Lung microvascular endothelial cell (primary cell): ENCODE measurements at regions not wholly inside any gene's neighbourhood (a gene's known extent, or its start where the extent isn't known, plus 50 kb on each side); places are given as distances from the start of the nearest gene placed in this dataset.

Experiments
- DNase-seq, 2 donors: peaks; one replicate each; pipeline versions ENCODE4 v3.0.0 to v3.0.0-alpha.2; 2010; ENCODE audit warnings: low read depth in 2 of 2

GRCh38 chr2:59032499-59032898, 791.4 kb upstream of the FANCL start:
- DNase-seq, result no peak

GRCh38 chr2:59029058-59029457, 787.9 kb upstream of the FANCL start:
- DNase-seq, result no peak

- DNase-seq, result no peak
Observed at GRCh38 chr2:59027320-59027719, 786.2 kb upstream of the FANCL start.

GRCh38 chr2:59025157-59025757, 784.1 kb upstream of the FANCL start:
- peak; percentile 17 to 58 for DNase-seq

- no peak for DNase-seq
Observed at GRCh38 chr2:59021786-59022185, 780.7 kb upstream of the FANCL start.

- no peak for DNase-seq
Observed at GRCh38 chr2:59019566-59020159, 778.5 kb upstream of the FANCL start.

- DNase-seq, result no peak
Observed at GRCh38 chr2:59018737-59019136, 777.6 kb upstream of the FANCL start.

- DNase-seq, result no peak
Observed at GRCh38 chr2:59015027-59015426, 773.9 kb upstream of the FANCL start.

- no peak for DNase-seq
Observed at GRCh38 chr2:59012971-59013370, 771.8 kb upstream of the FANCL start.

- DNase-seq, result no peak
Observed at GRCh38 chr2:59012234-59012633, 771.1 kb upstream of the FANCL start.

- no peak for DNase-seq
Observed at GRCh38 chr2:59008950-59009349, 767.8 kb upstream of the FANCL start.

GRCh38 chr2:59005836-59006615, 764.9 kb upstream of the FANCL start:
- no peak for DNase-seq

GRCh38 chr2:59004621-59005020, 763.5 kb upstream of the FANCL start:
- no peak for DNase-seq

GRCh38 chr2:59000796-59001195, 759.7 kb upstream of the FANCL start:
- no peak for DNase-seq

- no peak for DNase-seq
Observed at GRCh38 chr2:58992062-58992706, 751.1 kb upstream of the FANCL start.

- DNase-seq, result no peak
Observed at GRCh38 chr2:58991357-58991756, 750.2 kb upstream of the FANCL start.

GRCh38 chr2:58985541-58985940, 744.4 kb upstream of the FANCL start:
- no peak for DNase-seq

GRCh38 chr2:58984731-58985130, 743.6 kb upstream of the FANCL start:
- no peak for DNase-seq

- no peak for DNase-seq
Observed at GRCh38 chr2:58983111-58983510, 742.0 kb upstream of the FANCL start.

GRCh38 chr2:58981237-58981636, 740.1 kb upstream of the FANCL start:
- DNase-seq, result no peak

GRCh38 chr2:58976375-58977071, 735.4 kb upstream of the FANCL start:
- DNase-seq, result no peak

GRCh38 chr2:58974881-58975280, 733.8 kb upstream of the FANCL start:
- DNase-seq, result no peak
